GM03348 (cell line): ENCODE measurements at regions not wholly inside any gene's neighbourhood (a gene's known extent, or its start where the extent isn't known, plus 50 kb on each side); places are given as distances from the start of the nearest gene placed in this dataset.

Experiments
- DNase-seq: peaks from one replicate; pipeline ENCODE4 v3.0.0; 2012; ENCODE audit warnings: low spot score

- DNase-seq, result no peak
Observed at GRCh38 chr4:114177628-114178027, 198.2 kb upstream of the ARSJ start.

GRCh38 chr4:114178392-114178791 lies 198.9 kb upstream of the ARSJ start:
- no peak for DNase-seq

GRCh38 chr4:114180481-114180880 lies 201.0 kb upstream of the ARSJ start:
- peak; percentile 21 for DNase-seq

GRCh38 chr4:114184901-114185300 lies 205.5 kb upstream of the ARSJ start:
- DNase-seq, result no peak

- DNase-seq, result no peak
Observed at GRCh38 chr4:114187592-114187991, 208.1 kb upstream of the ARSJ start.

- no peak for DNase-seq
Observed at GRCh38 chr4:114191496-114191895, 212.0 kb upstream of the ARSJ start.

GRCh38 chr4:114192854-114193253 lies 213.4 kb upstream of the ARSJ start:
- DNase-seq, result no peak

GRCh38 chr4:114193624-114194399 lies 214.4 kb upstream of the ARSJ start:
- DNase-seq, result no peak

- no peak for DNase-seq
Observed at GRCh38 chr4:114196606-114197005, 217.2 kb upstream of the ARSJ start.

- DNase-seq, result no peak
Observed at GRCh38 chr4:114200026-114200425, 220.6 kb upstream of the ARSJ start.

- DNase-seq, result no peak
Observed at GRCh38 chr4:114205261-114205660, 225.8 kb upstream of the ARSJ start.

GRCh38 chr4:114208574-114209151 lies 229.2 kb upstream of the ARSJ start:
- no peak for DNase-seq

GRCh38 chr4:114209584-114209983 lies 230.1 kb upstream of the ARSJ start:
- DNase-seq, result no peak

- DNase-seq, result no peak
Observed at GRCh38 chr4:114211556-114211955, 232.1 kb upstream of the ARSJ start.

GRCh38 chr4:114217150-114217817 lies 237.8 kb upstream of the ARSJ start:
- no peak for DNase-seq

GRCh38 chr4:114223580-114223979 lies 244.1 kb upstream of the ARSJ start:
- DNase-seq, result no peak

GRCh38 chr4:114225436-114225835 lies 246.0 kb upstream of the ARSJ start:
- no peak for DNase-seq

- no peak for DNase-seq
Observed at GRCh38 chr4:114226179-114226578, 246.7 kb upstream of the ARSJ start.

- DNase-seq, result no peak
Observed at GRCh38 chr4:114226968-114227760, 247.7 kb upstream of the ARSJ start.

- DNase-seq, result no peak
Observed at GRCh38 chr4:114229706-114230105, 250.3 kb upstream of the ARSJ start.

GRCh38 chr4:114236171-114236769 lies 256.8 kb upstream of the ARSJ start:
- DNase-seq, result no peak

GRCh38 chr4:114237997-114238396 lies 258.6 kb upstream of the ARSJ start:
- DNase-seq, result no peak
